ENCODE measurements at regions not wholly inside any gene's neighbourhood (a gene's known extent, or its start where the extent isn't known, plus 50 kb on each side); places are given as distances from the start of the nearest gene placed in this dataset.

GRCh38 chr5:165201771-165202518 lies 1696.5 kb downstream of the MAT2B start:
- no peak for FAIRE-seq
- TF ChIP-seq POLR2A (IDR thresholded peaks at IDR 0.05; ENCODE audit: low read depth, low read length), result no peak
- DNase-seq (ENCODE audit: insufficient read length, low spot score), result no peak

GRCh38 chr5:165202519-165202910 lies 1697.1 kb downstream of the MAT2B start:
- FAIRE-seq (no peak), DNase-seq (ENCODE audit: insufficient read length, low spot score) (no peak)
- TF ChIP-seq POLR2A (IDR thresholded peaks at IDR 0.05; ENCODE audit: low read depth, low read length), result no peak

GRCh38 chr5:165209101-165209727 lies 1703.8 kb downstream of the MAT2B start:
- FAIRE-seq, result no peak

GRCh38 chr5:165224366-165225045 lies 1719.1 kb downstream of the MAT2B start:
- DNase-seq (ENCODE audit: insufficient read length, low spot score) (no peak), FAIRE-seq (no peak)
- no peak for TF ChIP-seq POLR2A (IDR thresholded peaks at IDR 0.05; ENCODE audit: low read depth, low read length)

More at GRCh38 chr5:165209101-165209727, 1703.8 kb downstream of the MAT2B start:
- DNase-seq (ENCODE audit: insufficient read length, low spot score), result no peak
- TF ChIP-seq POLR2A (IDR thresholded peaks at IDR 0.05; ENCODE audit: low read depth, low read length), result no peak

GRCh38 chr5:165227515-165227914 lies 1722.1 kb downstream of the MAT2B start:
- DNase-seq (ENCODE audit: insufficient read length, low spot score), result no peak
- no peak for TF ChIP-seq POLR2A (IDR thresholded peaks at IDR 0.05; ENCODE audit: low read depth, low read length)
- FAIRE-seq, result no peak

GRCh38 chr5:165228184-165228583 lies 1722.8 kb downstream of the MAT2B start:
- TF ChIP-seq POLR2A (IDR thresholded peaks at IDR 0.05; ENCODE audit: low read depth, low read length), result no peak
- DNase-seq (ENCODE audit: insufficient read length, low spot score), result no peak
- no peak for FAIRE-seq

GRCh38 chr5:165231821-165232508 lies 1726.5 kb downstream of the MAT2B start:
- FAIRE-seq (no peak), DNase-seq (ENCODE audit: insufficient read length, low spot score) (no peak)
- TF ChIP-seq POLR2A (IDR thresholded peaks at IDR 0.05; ENCODE audit: low read depth, low read length), result no peak

GRCh38 chr5:165232509-165233028 lies 1727.2 kb downstream of the MAT2B start:
- FAIRE-seq, result no peak
- TF ChIP-seq POLR2A (IDR thresholded peaks at IDR 0.05; ENCODE audit: low read depth, low read length), result no peak
- DNase-seq (ENCODE audit: insufficient read length, low spot score), result no peak

- TF ChIP-seq POLR2A (IDR thresholded peaks at IDR 0.05; ENCODE audit: low read depth, low read length), result no peak
- no peak for DNase-seq (ENCODE audit: insufficient read length, low spot score)
- no peak for FAIRE-seq
These were observed 1736.4 kb downstream of the MAT2B start for GRCh38 chr5:165241811-165242210.

GRCh38 chr5:165242646-165243045 lies 1737.2 kb downstream of the MAT2B start:
- FAIRE-seq, result no peak
- no peak for TF ChIP-seq POLR2A (IDR thresholded peaks at IDR 0.05; ENCODE audit: low read depth, low read length)

GRCh38 chr5:165244407-165244806 lies 1739.0 kb downstream of the MAT2B start:
- no peak for DNase-seq (ENCODE audit: insufficient read length, low spot score)
- TF ChIP-seq POLR2A (IDR thresholded peaks at IDR 0.05; ENCODE audit: low read depth, low read length), result no peak
- no peak for FAIRE-seq

More at GRCh38 chr5:165242646-165243045, 1737.2 kb downstream of the MAT2B start:
- DNase-seq (ENCODE audit: insufficient read length, low spot score), result no peak

GRCh38 chr5:165258197-165258771 lies 1752.9 kb downstream of the MAT2B start:
- no peak for TF ChIP-seq POLR2A (IDR thresholded peaks at IDR 0.05; ENCODE audit: low read depth, low read length)
- DNase-seq (ENCODE audit: insufficient read length, low spot score) (no peak), FAIRE-seq (no peak)

GRCh38 chr5:165260426-165260825 lies 1755.0 kb downstream of the MAT2B start:
- no peak for TF ChIP-seq POLR2A (IDR thresholded peaks at IDR 0.05; ENCODE audit: low read depth, low read length)

More at GRCh38 chr5:165260426-165260825, 1755.0 kb downstream of the MAT2B start:
- DNase-seq (ENCODE audit: insufficient read length, low spot score), result no peak
- FAIRE-seq, result no peak

Measured in H54 (cell line).